ENCODE measurements at regions not wholly inside any gene's neighbourhood (a gene's known extent, or its start where the extent isn't known, plus 50 kb on each side); places are given as distances from the start of the nearest gene placed in this dataset.

DNA sequence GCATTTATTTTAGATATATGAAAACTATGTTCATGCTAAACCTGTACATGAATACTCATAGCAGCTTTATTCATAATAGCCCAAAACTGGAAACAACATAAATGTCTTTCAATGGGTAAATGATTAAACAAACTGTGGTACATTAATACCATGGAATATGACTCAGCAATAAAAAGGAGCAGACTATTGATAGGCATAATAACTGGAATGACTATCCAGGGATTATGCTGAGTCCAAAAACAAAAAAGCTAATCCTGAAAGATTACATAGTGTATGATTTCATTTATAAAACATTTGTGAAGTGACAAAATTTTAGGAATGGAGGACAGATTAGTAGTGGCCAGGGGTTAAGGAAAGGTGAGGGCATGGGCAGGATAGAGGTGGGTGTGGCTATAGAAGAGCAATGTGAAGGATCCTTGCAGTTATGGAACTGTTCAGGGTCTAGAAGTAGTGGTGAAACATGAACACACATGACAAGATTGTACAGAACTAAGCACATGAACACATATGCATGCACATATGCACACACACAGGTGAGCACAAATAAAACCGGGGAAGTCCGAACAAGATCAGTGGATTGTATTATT lies 61.1 kb upstream of the CDKN3 start:
- H4K20me1 ChIP-seq (ENCODE audit: control insufficient read depth, insufficient read depth, low read depth, low read length): no peaks in the 10 kb centered on the region
- H3F3A ChIP-seq (ENCODE audit: control insufficient read depth, insufficient read depth): no peaks in the 10 kb centered on the region
- H3K4me1 ChIP-seq (ENCODE audit: control insufficient read depth, low read length): no peaks in the 10 kb centered on the region
- no peak overlapping the region for H3K27ac ChIP-seq (ENCODE audit: low read depth, low read length)
- H3K79me2 ChIP-seq (ENCODE audit: control insufficient read depth, low read length): no peaks in the 10 kb centered on the region
- H3K4me3 ChIP-seq (ENCODE audit: low read length): no peak overlapping the region
- TF ChIP-seq, protein P1, sequence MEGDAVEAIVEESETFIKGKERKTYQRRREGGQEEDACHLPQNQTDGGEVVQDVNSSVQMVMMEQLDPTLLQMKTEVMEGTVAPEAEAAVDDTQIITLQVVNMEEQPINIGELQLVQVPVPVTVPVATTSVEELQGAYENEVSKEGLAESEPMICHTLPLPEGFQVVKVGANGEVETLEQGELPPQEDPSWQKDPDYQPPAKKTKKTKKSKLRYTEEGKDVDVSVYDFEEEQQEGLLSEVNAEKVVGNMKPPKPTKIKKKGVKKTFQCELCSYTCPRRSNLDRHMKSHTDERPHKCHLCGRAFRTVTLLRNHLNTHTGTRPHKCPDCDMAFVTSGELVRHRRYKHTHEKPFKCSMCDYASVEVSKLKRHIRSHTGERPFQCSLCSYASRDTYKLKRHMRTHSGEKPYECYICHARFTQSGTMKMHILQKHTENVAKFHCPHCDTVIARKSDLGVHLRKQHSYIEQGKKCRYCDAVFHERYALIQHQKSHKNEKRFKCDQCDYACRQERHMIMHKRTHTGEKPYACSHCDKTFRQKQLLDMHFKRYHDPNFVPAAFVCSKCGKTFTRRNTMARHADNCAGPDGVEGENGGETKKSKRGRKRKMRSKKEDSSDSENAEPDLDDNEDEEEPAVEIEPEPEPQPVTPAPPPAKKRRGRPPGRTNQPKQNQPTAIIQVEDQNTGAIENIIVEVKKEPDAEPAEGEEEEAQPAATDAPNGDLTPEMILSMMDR (IDR thresholded peaks at IDR 0.05; ENCODE audit: low read depth, low read length, poor library complexity, severe bottlenecking): no peak
- no peak for TF ChIP-seq EZH2phosphoT487 (IDR thresholded peaks at IDR 0.05; ENCODE audit: borderline replicate concordance, low read length)
- peaks cover 11% of the 10 kb centered on the region for H3K27me3 ChIP-seq (ENCODE audit: control insufficient read depth, low read length)
- H3K4me2 ChIP-seq (ENCODE audit: low read length): no peak overlapping the region
- H3K36me3 ChIP-seq (ENCODE audit: control insufficient read depth, low read length): no peaks in the 10 kb centered on the region
- H3K9me3 ChIP-seq (ENCODE audit: control insufficient read depth, insufficient read depth, low read length): no peaks in the 10 kb centered on the region
- no peaks in the 10 kb centered on the region for H3K9me2 ChIP-seq (replicated peaks; ENCODE audit: control insufficient read depth, low read length)

DNA sequence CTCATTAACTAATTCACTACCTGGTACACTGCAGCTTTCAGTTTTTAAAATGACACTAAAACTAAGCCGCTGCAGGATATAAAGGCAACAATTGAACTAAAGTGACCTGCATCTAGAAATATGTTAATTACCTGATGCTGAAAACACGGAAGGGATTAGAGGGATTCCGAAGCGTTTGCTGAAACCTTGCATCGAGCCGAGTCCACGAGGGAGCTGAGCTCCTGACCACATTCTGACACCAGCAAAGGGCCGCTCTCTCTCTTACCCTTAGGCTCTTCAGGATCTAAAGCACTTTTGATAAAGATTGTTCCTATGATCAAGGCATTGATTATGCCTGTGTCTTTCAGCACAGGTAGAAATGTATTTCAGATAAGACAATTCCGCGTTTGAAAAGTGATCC lies 59.5 kb upstream of the CDKN3 start:
- Histone ChIP-seq H3K9me2 (replicated peaks; ENCODE audit: control insufficient read depth, low read length) (no peaks in the 10 kb centered on the region), H3K27me3 (ENCODE audit: control insufficient read depth, low read length) (peaks cover 11% of the 10 kb centered on the region), H3K27ac (ENCODE audit: low read depth, low read length) (no peak overlapping the region), H3K4me3 (ENCODE audit: low read length) (no peak overlapping the region), H3K79me2 (ENCODE audit: control insufficient read depth, low read length) (no peaks in the 10 kb centered on the region), H3K9me3 (ENCODE audit: control insufficient read depth, insufficient read depth, low read length) (no peaks in the 10 kb centered on the region), H3K36me3 (ENCODE audit: control insufficient read depth, low read length) (no peaks in the 10 kb centered on the region), H3K4me2 (ENCODE audit: low read length) (no peak overlapping the region), H3K4me1 (ENCODE audit: control insufficient read depth, low read length) (no peaks in the 10 kb centered on the region), H4K20me1 (ENCODE audit: control insufficient read depth, insufficient read depth, low read depth, low read length) (no peaks in the 10 kb centered on the region), H3F3A (ENCODE audit: control insufficient read depth, insufficient read depth) (no peaks in the 10 kb centered on the region)
- TF ChIP-seq, protein P1 (IDR thresholded peaks at IDR 0.05; ENCODE audit: low read depth, low read length, poor library complexity, severe bottlenecking): no peak
- no peak for TF ChIP-seq EZH2phosphoT487 (IDR thresholded peaks at IDR 0.05; ENCODE audit: borderline replicate concordance, low read length)

DNA sequence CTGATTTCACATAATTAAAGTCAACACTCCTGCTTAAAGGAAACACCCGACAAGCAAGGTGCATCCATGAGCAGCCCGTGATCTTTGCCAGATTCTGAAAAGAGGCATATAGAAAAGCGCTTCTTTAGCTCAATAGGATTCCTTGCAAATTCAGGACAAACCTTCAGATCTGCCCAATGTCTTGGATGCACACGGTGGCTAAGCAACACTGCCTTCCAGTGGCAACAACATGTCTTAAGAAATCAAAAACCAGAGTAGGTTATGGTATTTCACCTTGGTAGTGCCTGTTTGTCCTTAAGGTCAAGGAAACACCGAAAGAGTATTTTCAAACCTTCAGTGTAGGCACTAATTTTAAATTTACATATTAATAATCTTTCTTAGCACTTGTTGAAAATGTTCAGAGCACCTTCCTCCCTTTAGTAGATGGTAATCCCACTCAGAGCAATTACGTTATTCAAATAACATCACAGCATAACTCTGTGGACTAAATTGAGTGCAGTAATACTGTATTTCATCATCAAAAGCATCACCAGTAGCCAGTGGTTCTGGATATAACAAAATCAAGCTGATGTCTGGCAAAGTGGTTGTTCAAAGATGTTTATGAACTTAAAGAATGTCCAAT lies 58.0 kb upstream of the CDKN3 start:
- no peaks in the 10 kb centered on the region for H3K9me3 ChIP-seq (ENCODE audit: control insufficient read depth, insufficient read depth, low read length)
- no peaks in the 10 kb centered on the region for H3F3A ChIP-seq (ENCODE audit: control insufficient read depth, insufficient read depth)
- no peak for TF ChIP-seq EZH2phosphoT487 (IDR thresholded peaks at IDR 0.05; ENCODE audit: borderline replicate concordance, low read length)
- TF ChIP-seq, protein P1 (IDR thresholded peaks at IDR 0.05; ENCODE audit: low read depth, low read length, poor library complexity, severe bottlenecking): no peak
- no peaks in the 10 kb centered on the region for H3K79me2 ChIP-seq (ENCODE audit: control insufficient read depth, low read length)
- H3K27ac ChIP-seq (ENCODE audit: low read depth, low read length): no peak overlapping the region
- peaks cover 11% of the 10 kb centered on the region for H3K27me3 ChIP-seq (ENCODE audit: control insufficient read depth, low read length)
- no peak overlapping the region for H3K4me3 ChIP-seq (ENCODE audit: low read length)
- H3K36me3 ChIP-seq (ENCODE audit: control insufficient read depth, low read length): no peaks in the 10 kb centered on the region
- H4K20me1 ChIP-seq (ENCODE audit: control insufficient read depth, insufficient read depth, low read depth, low read length): no peaks in the 10 kb centered on the region
- no peak overlapping the region for H3K4me2 ChIP-seq (ENCODE audit: low read length)
- H3K4me1 ChIP-seq (ENCODE audit: control insufficient read depth, low read length): no peaks in the 10 kb centered on the region
- H3K9me2 ChIP-seq (replicated peaks; ENCODE audit: control insufficient read depth, low read length): no peaks in the 10 kb centered on the region
